Neural cell (in vitro differentiated cells): ENCODE measurements at regions not wholly inside any gene's neighbourhood (a gene's known extent, or its start where the extent isn't known, plus 50 kb on each side); places are given as distances from the start of the nearest gene placed in this dataset.

ENCODE experiments used
- CTCF ChIP-seq: fragments of 450-650 bp; IDR thresholded peaks from 2 replicates; pipeline ENCODE4 v1.5.1; 2014; ENCODE audit warnings: antibody characterized with exemption, mild to moderate bottlenecking, moderate library complexity; ENCODE audit not compliant: poor library complexity, severe bottlenecking
- EP300 ChIP-seq: fragments of 450-650 bp; conservative IDR thresholded peaks from 2 replicates; pipeline ENCODE4 v1.6.1; 2014; ENCODE audit warnings: antibody characterized with exemption, mild to moderate bottlenecking, moderate library complexity; ENCODE audit not compliant: poor library complexity, severe bottlenecking
- EZH2 ChIP-seq: fragments of 200-600, 300-800 bp; shearing (Covaris generic), sonication (generic); IDR thresholded peaks from 2 replicates; pipeline ENCODE4 v1.6.1; 2014; ENCODE audit warnings: antibody characterized with exemption, low read length, borderline replicate concordance, mild to moderate bottlenecking; ENCODE audit not compliant: insufficient read depth, poor library complexity, severe bottlenecking
- POLR2AphosphoS5 ChIP-seq: IDR thresholded peaks from 2 replicates; pipeline ENCODE4 v1.6.1; 2012
- RAD21 ChIP-seq: fragments of 450-650 bp; conservative IDR thresholded peaks from 2 replicates; pipeline ENCODE4 v1.6.1; 2014; ENCODE audit warnings: antibody characterized with exemption, mild to moderate bottlenecking, moderate library complexity
- REST ChIP-seq: IDR thresholded peaks from 2 replicates; pipeline ENCODE4 v1.6.1; 2012; ENCODE audit warnings: borderline replicate concordance

GRCh38 chr18:43869451-43870008 is 592.2 kb upstream of the SYT4 start:
- TF ChIP-seq EZH2 = no peak
- no peak for TF ChIP-seq CTCF
- no peak for TF ChIP-seq RAD21
- TF ChIP-seq EP300 = no peak
- no peak for TF ChIP-seq REST
- TF ChIP-seq POLR2AphosphoS5 = no peak
